GM12874 (cell line): ENCODE measurements at regions not wholly inside any gene's neighbourhood (a gene's known extent, or its start where the extent isn't known, plus 50 kb on each side); places are given as distances from the start of the nearest gene placed in this dataset.

Source experiments
- CTCF ChIP-seq: IDR thresholded peaks from 2 replicates; pipeline ENCODE4 v1.5.1; 2011; ENCODE audit warnings: low read depth, mild to moderate bottlenecking, control low read depth, low read length, moderate library complexity; ENCODE audit not compliant: insufficient read depth

GRCh38 chr2:176926453-176926852, 286.1 kb upstream of the HNRNPA3 start:
- TF ChIP-seq CTCF, result no peak

- TF ChIP-seq CTCF, result no peak
Measured at GRCh38 chr2:176931588-176932563, 280.7 kb upstream of the HNRNPA3 start.

GRCh38 chr2:176934131-176934530, 278.5 kb upstream of the HNRNPA3 start:
- TF ChIP-seq CTCF, result no peak

GRCh38 chr2:176934869-176935415, 277.7 kb upstream of the HNRNPA3 start:
- TF ChIP-seq CTCF, result no peak

- no peak for TF ChIP-seq CTCF
Measured at GRCh38 chr2:176935543-176936102, 277.0 kb upstream of the HNRNPA3 start.

- no peak for TF ChIP-seq CTCF
Measured at GRCh38 chr2:176936410-176936809, 276.2 kb upstream of the HNRNPA3 start.

GRCh38 chr2:176944998-176945397, 267.6 kb upstream of the HNRNPA3 start:
- TF ChIP-seq CTCF, result no peak
